22Rv1 (cell line): ENCODE measurements at regions not wholly inside any gene's neighbourhood (a gene's known extent, or its start where the extent isn't known, plus 50 kb on each side); places are given as distances from the start of the nearest gene placed in this dataset.

Experiments
- ZFX ChIP-seq: fragments of 450-650 bp; IDR thresholded peaks from 2 replicates; pipeline ENCODE4 v1.6.1; 2017; ENCODE audit warnings: antibody characterized with exemption, borderline replicate concordance
- TF ChIP-seq, protein P1 (sequence below): fragments of 450-650 bp; IDR thresholded peaks from 2 replicates; pipeline ENCODE4 v1.5.1; 2017; ENCODE audit warnings: mild to moderate bottlenecking

- TF ChIP-seq, protein P1, sequence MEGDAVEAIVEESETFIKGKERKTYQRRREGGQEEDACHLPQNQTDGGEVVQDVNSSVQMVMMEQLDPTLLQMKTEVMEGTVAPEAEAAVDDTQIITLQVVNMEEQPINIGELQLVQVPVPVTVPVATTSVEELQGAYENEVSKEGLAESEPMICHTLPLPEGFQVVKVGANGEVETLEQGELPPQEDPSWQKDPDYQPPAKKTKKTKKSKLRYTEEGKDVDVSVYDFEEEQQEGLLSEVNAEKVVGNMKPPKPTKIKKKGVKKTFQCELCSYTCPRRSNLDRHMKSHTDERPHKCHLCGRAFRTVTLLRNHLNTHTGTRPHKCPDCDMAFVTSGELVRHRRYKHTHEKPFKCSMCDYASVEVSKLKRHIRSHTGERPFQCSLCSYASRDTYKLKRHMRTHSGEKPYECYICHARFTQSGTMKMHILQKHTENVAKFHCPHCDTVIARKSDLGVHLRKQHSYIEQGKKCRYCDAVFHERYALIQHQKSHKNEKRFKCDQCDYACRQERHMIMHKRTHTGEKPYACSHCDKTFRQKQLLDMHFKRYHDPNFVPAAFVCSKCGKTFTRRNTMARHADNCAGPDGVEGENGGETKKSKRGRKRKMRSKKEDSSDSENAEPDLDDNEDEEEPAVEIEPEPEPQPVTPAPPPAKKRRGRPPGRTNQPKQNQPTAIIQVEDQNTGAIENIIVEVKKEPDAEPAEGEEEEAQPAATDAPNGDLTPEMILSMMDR = no peak
- TF ChIP-seq ZFX = no peak
Observed at GRCh38 chr1:8179132-8179793, 138.7 kb upstream of the SLC45A1 start.
